PC-9 (cell line): ENCODE measurements at regions not wholly inside any gene's neighbourhood (a gene's known extent, or its start where the extent isn't known, plus 50 kb on each side); places are given as distances from the start of the nearest gene placed in this dataset.

ENCODE experiments used
- EZH2 ChIP-seq: fragments of 200-600 bp; sonication (generic); IDR thresholded peaks from 2 replicates; pipeline ENCODE4 v1.8.0; 2017; ENCODE audit warnings: antibody characterized with exemption, low read depth
- TF ChIP-seq, protein P1 (sequence below): fragments of 200-600 bp; sonication (generic); conservative IDR thresholded peaks from 2 replicates; pipeline ENCODE4 v1.6.1; 2017; ENCODE audit warnings: mixed run types, antibody characterized with exemption, mild to moderate bottlenecking, moderate library complexity

DNA sequence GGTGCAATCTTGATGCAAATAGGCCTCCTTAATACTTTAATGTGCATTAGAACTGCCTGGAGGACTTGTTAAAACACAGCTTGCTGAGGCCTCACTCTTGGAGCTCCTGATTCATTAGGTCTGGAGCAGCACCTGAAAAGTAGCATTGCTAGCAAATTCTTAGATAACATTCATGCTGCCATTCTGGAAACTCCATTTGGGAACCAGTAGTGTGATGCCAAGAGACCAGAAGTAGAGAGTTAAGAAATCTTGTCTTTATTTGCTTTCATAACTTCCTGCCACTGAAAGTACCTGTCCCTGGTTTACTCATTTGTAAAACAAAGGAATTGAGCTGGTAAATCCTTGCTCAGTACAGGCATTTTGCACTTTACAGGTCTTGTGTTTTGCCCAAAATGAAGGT, 72.0 kb downstream of the RAP2B start:
- TF ChIP-seq EZH2, result no peak
- TF ChIP-seq, protein P1, sequence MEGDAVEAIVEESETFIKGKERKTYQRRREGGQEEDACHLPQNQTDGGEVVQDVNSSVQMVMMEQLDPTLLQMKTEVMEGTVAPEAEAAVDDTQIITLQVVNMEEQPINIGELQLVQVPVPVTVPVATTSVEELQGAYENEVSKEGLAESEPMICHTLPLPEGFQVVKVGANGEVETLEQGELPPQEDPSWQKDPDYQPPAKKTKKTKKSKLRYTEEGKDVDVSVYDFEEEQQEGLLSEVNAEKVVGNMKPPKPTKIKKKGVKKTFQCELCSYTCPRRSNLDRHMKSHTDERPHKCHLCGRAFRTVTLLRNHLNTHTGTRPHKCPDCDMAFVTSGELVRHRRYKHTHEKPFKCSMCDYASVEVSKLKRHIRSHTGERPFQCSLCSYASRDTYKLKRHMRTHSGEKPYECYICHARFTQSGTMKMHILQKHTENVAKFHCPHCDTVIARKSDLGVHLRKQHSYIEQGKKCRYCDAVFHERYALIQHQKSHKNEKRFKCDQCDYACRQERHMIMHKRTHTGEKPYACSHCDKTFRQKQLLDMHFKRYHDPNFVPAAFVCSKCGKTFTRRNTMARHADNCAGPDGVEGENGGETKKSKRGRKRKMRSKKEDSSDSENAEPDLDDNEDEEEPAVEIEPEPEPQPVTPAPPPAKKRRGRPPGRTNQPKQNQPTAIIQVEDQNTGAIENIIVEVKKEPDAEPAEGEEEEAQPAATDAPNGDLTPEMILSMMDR, result no peak
